Gastroesophageal sphincter (tissue), 3 donors: ENCODE measurements at regions not wholly inside any gene's neighbourhood (a gene's known extent, or its start where the extent isn't known, plus 50 kb on each side); places are given as distances from the start of the nearest gene placed in this dataset.

Experiments
- CTCF ChIP-seq, 4 experiments: fragments of 200-600 bp in 2 of 4; fragments of 450-650 bp in 2 of 4; sonication (generic) in 1 of 4; IDR thresholded peaks; one replicate each; pipeline ENCODE4 v1.5.1; 2017 to 2019; ENCODE audit warnings: antibody characterized with exemption in 4 of 4, mild to moderate bottlenecking in 2 of 4, moderate library complexity in 2 of 4
- EP300 ChIP-seq: sonication (generic); formaldehyde crosslinking; IDR thresholded peaks from one replicate; pipeline ENCODE4 v1.6.1; 2017; ENCODE audit warnings: antibody characterized with exemption, mild to moderate bottlenecking
- POLR2A ChIP-seq, 2 donors: fragments of 450-650 bp; IDR thresholded peaks; one replicate each; pipeline ENCODE4 v1.6.1; 2017; ENCODE audit warnings: antibody characterized with exemption in 2 of 2, mild to moderate bottlenecking in 2 of 2, moderate library complexity in 1 of 2

GRCh38 chr3:30551927-30552326 lies 54.5 kb upstream of the TGFBR2 start:
- TF ChIP-seq CTCF (IDR thresholded peaks at IDR 0.05) (no peak), EP300 (no peak), POLR2A (IDR thresholded peaks at IDR 0.05) (no peak)
